ENCODE measurements at regions not wholly inside any gene's neighbourhood (a gene's known extent, or its start where the extent isn't known, plus 50 kb on each side); places are given as distances from the start of the nearest gene placed in this dataset.
"Not testable (repeated sequence)": the region's sequence is repeated elsewhere in the genome, so short reads cannot be mapped to it uniquely, and the experiment has no call there.

DNA sequence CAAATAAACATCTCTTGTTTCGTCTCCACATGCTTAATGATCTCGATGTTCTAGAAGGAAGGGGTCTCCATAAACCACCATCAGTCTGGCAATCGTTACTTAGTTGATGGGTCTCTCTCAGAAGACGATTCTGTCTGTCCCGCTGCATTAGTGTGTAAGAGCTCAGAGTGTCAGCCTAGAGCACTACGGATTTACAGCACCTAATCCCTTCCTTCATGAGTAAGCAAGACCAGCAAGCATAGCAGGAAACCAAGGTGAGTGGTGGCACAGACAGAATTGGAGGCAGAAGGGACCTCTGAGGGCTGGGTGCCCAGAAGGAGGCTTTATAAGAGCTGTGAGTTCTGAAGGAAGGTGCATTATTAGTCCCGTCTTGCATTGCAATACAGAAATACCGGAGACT lies 440.1 kb downstream of the RBFOX1 start:
- no peaks in the 10 kb centered on the region for H3K4me1 ChIP-seq
- no peaks in the 10 kb centered on the region for H3K27me3 ChIP-seq
- no peaks in the 10 kb centered on the region for H3K36me3 ChIP-seq
- no peak for DNase-seq
- no peak overlapping the region for H3K4me3 ChIP-seq (ENCODE audit: low read depth, low read length)
- no peaks in the 10 kb centered on the region; the same call in 1 of the 2 replicates for H3K9me3 ChIP-seq
- TF ChIP-seq, protein P1, sequence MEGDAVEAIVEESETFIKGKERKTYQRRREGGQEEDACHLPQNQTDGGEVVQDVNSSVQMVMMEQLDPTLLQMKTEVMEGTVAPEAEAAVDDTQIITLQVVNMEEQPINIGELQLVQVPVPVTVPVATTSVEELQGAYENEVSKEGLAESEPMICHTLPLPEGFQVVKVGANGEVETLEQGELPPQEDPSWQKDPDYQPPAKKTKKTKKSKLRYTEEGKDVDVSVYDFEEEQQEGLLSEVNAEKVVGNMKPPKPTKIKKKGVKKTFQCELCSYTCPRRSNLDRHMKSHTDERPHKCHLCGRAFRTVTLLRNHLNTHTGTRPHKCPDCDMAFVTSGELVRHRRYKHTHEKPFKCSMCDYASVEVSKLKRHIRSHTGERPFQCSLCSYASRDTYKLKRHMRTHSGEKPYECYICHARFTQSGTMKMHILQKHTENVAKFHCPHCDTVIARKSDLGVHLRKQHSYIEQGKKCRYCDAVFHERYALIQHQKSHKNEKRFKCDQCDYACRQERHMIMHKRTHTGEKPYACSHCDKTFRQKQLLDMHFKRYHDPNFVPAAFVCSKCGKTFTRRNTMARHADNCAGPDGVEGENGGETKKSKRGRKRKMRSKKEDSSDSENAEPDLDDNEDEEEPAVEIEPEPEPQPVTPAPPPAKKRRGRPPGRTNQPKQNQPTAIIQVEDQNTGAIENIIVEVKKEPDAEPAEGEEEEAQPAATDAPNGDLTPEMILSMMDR (IDR thresholded peaks at IDR 0.05; ENCODE audit: low read depth, low read length): no peak

DNA sequence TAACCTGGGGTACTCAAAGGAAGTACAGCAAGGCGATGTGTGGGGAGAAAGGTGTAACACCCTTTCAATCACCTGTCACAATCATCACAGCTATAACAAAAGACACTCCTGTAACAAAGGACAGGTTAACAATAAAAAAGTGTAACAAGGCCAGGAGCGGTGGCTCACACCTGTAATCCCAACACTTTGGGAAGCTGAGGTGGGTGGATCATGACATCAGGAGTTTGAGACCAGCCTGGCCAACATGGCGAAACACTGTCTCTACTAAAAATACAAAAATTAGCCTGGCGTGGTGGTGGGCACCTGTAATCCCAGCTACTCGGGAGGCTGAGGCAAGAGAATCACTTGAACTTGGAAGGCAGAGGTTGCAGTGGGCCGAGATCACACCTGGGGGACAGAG lies 436.4 kb downstream of the RBFOX1 start:
- H3K27me3 ChIP-seq; H3K9me3 ChIP-seq; H3K36me3 ChIP-seq; H3K4me3 ChIP-seq (ENCODE audit: low read depth, low read length); H3K4me1 ChIP-seq; DNase-seq: not testable (repeated sequence)

DNA sequence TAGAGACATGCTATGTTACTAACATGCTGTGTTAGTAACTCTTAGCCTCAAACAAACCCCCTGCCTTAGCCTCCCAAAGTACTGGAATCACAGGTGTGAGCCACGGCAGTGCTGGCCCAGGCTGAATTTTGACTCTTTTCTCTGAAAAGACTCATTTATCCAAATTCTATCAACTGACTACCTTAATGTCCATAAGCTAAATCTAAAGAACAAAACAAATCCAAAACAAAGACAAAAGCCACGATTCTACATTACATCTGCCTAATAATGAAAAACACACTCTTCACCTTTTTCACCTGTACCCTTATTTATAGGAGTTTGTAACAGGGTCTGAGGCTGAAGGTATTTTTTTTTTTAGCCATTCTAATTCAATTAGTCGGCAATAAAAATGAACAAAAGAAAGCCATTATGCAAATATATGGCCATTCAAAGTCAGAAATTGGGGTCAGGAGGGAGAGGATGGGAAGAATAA lies 432.5 kb downstream of the RBFOX1 start:
- Histone ChIP-seq H3K36me3 (no peaks in the 10 kb centered on the region), H3K9me3 (no peaks in the 10 kb centered on the region), H3K27me3 (no peaks in the 10 kb centered on the region), H3K4me1 (no peaks in the 10 kb centered on the region), H3K4me3 (ENCODE audit: low read depth, low read length) (no peak overlapping the region)
- TF ChIP-seq, protein P1 (IDR thresholded peaks at IDR 0.05; ENCODE audit: low read depth, low read length): no peak
- DNase-seq: no peak

DNA sequence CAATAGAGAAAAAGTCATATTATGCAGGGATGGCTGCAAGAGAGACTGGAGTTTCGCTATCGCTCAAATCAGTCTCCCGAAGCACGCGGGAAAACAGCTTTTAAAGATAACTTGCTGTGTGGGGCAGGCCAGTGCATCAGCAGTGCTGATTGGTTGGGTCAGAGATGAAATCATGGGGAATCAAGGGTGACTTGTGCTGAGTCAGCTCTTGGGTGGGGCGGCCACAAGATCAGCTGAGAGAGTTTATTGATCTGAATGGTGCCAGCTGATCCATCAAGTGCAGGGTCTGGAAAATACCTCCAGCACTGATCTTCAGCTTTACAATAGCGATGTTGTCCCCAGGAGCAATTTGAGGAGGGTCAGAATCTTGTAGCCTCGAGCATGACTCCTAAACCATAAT lies 430.5 kb downstream of the RBFOX1 start:
- Histone ChIP-seq H3K4me3 (ENCODE audit: low read depth, low read length) (no peak overlapping the region), H3K9me3 (no peaks in the 10 kb centered on the region), H3K4me1 (no peaks in the 10 kb centered on the region), H3K27me3 (no peaks in the 10 kb centered on the region), H3K36me3 (no peaks in the 10 kb centered on the region)
- TF ChIP-seq, protein P1 (IDR thresholded peaks at IDR 0.05; ENCODE audit: low read depth, low read length): no peak
- DNase-seq: no peak

Data from BE2C (cell line).